ENCODE measurements at regions not wholly inside any gene's neighbourhood (a gene's known extent, or its start where the extent isn't known, plus 50 kb on each side); places are given as distances from the start of the nearest gene placed in this dataset.
"Not testable (repeated sequence)": the region's sequence is repeated elsewhere in the genome, so short reads cannot be mapped to it uniquely, and the experiment has no call there.

- Mint-ChIP-seq H3K27ac (peak overlapping the region in 1 of 2 donors; percentile 90), H3K4me1 (ENCODE audit: low read depth in 2 of 2) (peaks cover 9 to 16% of the 10 kb centered on the region in 2 donors), H3K9me3 (no peaks in the 10 kb centered on the region), H3K36me3 (ENCODE audit: insufficient read depth) (peaks cover 3% of the 10 kb centered on the region), H3K4me3 (peak overlapping the region in 1 of 2 donors; percentile 89), H3K27me3 (no peaks in the 10 kb centered on the region)
- ATAC-seq (replicated peaks): no peak
- no peak for DNase-seq
Measured at GRCh38 chr22:41023299-41023623, 69.1 kb upstream of the EP300 start.

- Mint-ChIP-seq H3K27me3 (no peaks in the 10 kb centered on the region), H3K4me3 (no peak overlapping the region), H3K4me1 (ENCODE audit: low read depth in 2 of 2) (no peaks in the 10 kb centered on the region), H3K27ac (peak overlapping the region in 1 of 2 donors; percentile 82), H3K9me3 (no peaks in the 10 kb centered on the region), H3K36me3 (ENCODE audit: insufficient read depth) (peaks cover 3% of the 10 kb centered on the region)
- no peak for ATAC-seq (replicated peaks)
- no peak for DNase-seq
Measured at GRCh38 chr22:41028841-41029240, 63.6 kb upstream of the EP300 start.

DNA sequence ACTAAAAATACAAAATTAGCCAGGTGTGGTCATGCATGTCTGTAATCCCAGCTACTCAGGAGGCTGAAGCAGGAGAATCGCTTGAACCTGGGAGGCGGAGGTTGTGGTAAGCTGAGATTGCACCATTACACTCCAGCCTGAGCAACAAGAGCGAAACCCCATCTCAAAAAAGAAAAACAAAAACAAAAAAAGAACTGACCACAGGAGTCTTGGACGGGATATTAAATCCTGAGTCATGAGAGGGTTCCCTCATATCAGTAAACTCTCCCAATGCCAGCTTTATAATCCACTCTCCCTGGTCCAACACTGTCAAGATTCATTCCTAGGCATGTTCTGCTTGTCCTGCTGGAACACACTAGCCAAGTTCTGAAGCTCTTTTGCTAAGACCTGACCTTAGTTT is 61.5 kb upstream of the EP300 start:
- Mint-ChIP-seq H3K27ac (no peak overlapping the region), H3K36me3 (ENCODE audit: insufficient read depth) (peaks cover 3% of the 10 kb centered on the region), H3K27me3 (peaks cover 0 to 4% of the 10 kb centered on the region in 2 donors), H3K9me3 (no peaks in the 10 kb centered on the region), H3K4me1 (ENCODE audit: low read depth in 2 of 2) (no peaks in the 10 kb centered on the region), H3K4me3 (no peak overlapping the region)
- ATAC-seq (replicated peaks) (no peak), DNase-seq (no peak)

- H3K4me1 Mint-ChIP-seq (ENCODE audit: low read depth in 2 of 2): no peaks in the 10 kb centered on the region
- no peaks in the 10 kb centered on the region for H3K36me3 Mint-ChIP-seq (ENCODE audit: insufficient read depth)
- DNase-seq (no peak), ATAC-seq (replicated peaks) (no peak)
- H3K9me3 Mint-ChIP-seq: no peaks in the 10 kb centered on the region
- peaks cover 8 to 16% of the 10 kb centered on the region in 2 donors for H3K27me3 Mint-ChIP-seq
- H3K27ac Mint-ChIP-seq: peak overlapping the region in 1 of 2 donors; percentile 53
- H3K4me3 Mint-ChIP-seq: no peak overlapping the region
Measured at GRCh38 chr22:41034706-41035105, 57.7 kb upstream of the EP300 start.

DNA sequence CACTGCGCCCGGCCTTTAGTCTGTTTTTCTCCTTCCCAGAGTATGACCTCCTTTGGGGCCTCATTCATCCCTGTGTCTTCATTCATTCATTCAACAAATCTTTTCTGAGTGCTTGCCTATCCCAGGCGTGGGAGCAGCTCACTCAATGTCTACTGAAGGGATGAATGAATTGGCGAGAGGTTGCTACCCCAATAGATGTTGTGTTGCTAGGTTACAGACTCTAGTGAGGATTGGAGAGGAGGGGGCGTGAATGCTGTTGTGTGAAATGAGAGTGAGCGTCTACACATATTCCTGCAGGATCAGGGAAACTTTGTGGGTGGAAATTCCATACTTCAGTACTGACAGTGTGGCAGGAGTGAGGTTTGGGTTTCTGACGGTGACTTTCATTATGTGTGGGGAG is 55.5 kb upstream of the EP300 start:
- DNase-seq (no peak), ATAC-seq (replicated peaks) (no peak)
- Mint-ChIP-seq H3K27ac (no peak overlapping the region), H3K9me3 (no peaks in the 10 kb centered on the region), H3K4me1 (ENCODE audit: low read depth in 2 of 2) (no peaks in the 10 kb centered on the region), H3K4me3 (no peak overlapping the region), H3K27me3 (peaks cover 8 to 16% of the 10 kb centered on the region in 2 donors), H3K36me3 (ENCODE audit: insufficient read depth) (no peaks in the 10 kb centered on the region)

- DNase-seq: no peak
- peaks cover 8 to 16% of the 10 kb centered on the region in 2 donors for H3K27me3 Mint-ChIP-seq
- H3K36me3 Mint-ChIP-seq (ENCODE audit: insufficient read depth): no peaks in the 10 kb centered on the region
- H3K27ac Mint-ChIP-seq: no peak overlapping the region
- no peak for ATAC-seq (replicated peaks)
- no peaks in the 10 kb centered on the region for H3K9me3 Mint-ChIP-seq
- no peaks in the 10 kb centered on the region for H3K4me1 Mint-ChIP-seq (ENCODE audit: low read depth in 2 of 2)
- H3K4me3 Mint-ChIP-seq: no peak overlapping the region
Measured at GRCh38 chr22:41038732-41039131, 53.7 kb upstream of the EP300 start.

GRCh38 chr22:41039641-41040040 is 52.8 kb upstream of the EP300 start:
- not testable (repeated sequence) for H3K9me3 Mint-ChIP-seq; H3K4me3 Mint-ChIP-seq; H3K4me1 Mint-ChIP-seq (ENCODE audit: low read depth in 2 of 2); DNase-seq; H3K36me3 Mint-ChIP-seq (ENCODE audit: insufficient read depth); ATAC-seq (replicated peaks); H3K27ac Mint-ChIP-seq
- peaks cover 8 to 16% of the 10 kb centered on the region in 2 donors for H3K27me3 Mint-ChIP-seq

DNA sequence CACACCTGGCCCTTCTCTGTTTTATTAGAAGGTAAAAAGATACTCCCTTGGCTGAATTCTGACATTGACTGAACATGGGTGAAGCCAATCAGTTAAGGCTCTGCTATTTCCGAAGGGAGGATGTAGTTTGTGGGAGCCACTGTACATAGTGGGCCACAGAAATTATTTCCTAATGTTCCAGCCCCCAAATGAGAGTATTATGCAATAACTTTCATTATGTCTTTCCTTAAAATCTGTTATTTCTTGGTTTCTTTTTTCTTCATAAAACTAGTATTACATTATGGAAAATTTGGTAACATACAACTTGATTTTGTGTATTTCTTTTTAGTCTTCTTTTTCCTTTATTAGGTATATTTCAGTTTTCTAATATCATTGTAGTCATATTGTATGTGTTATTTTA is 51.9 kb upstream of the EP300 start:
- H3K27ac Mint-ChIP-seq: no peak overlapping the region
- no peaks in the 10 kb centered on the region for H3K36me3 Mint-ChIP-seq (ENCODE audit: insufficient read depth)
- no peaks in the 10 kb centered on the region for H3K9me3 Mint-ChIP-seq
- ATAC-seq (replicated peaks): no peak
- no peak overlapping the region for H3K4me3 Mint-ChIP-seq
- DNase-seq: no peak
- peaks cover 8 to 11% of the 10 kb centered on the region in 2 donors for H3K27me3 Mint-ChIP-seq
- no peaks in the 10 kb centered on the region for H3K4me1 Mint-ChIP-seq (ENCODE audit: low read depth in 2 of 2)

- Mint-ChIP-seq H3K4me3 (no peak overlapping the region), H3K9me3 (no peaks in the 10 kb centered on the region), H3K27ac (no peak overlapping the region), H3K4me1 (ENCODE audit: low read depth in 2 of 2) (no peaks in the 10 kb centered on the region), H3K27me3 (peaks cover 8 to 11% of the 10 kb centered on the region in 2 donors), H3K36me3 (ENCODE audit: insufficient read depth) (no peaks in the 10 kb centered on the region)
- ATAC-seq (replicated peaks) (no peak), DNase-seq (no peak)
Measured at GRCh38 chr22:41041532-41041931, 50.9 kb upstream of the EP300 start.

Measured in effector memory CD8-positive, alpha-beta T cell (primary cell).